GM19467 (cell line): ENCODE measurements at regions not wholly inside any gene's neighbourhood (a gene's known extent, or its start where the extent isn't known, plus 50 kb on each side); places are given as distances from the start of the nearest gene placed in this dataset.

Experiments
- ATAC-seq: cut with Tn5 transposase; IDR thresholded peaks from one replicate; pipeline ENCODE4 v1.9.1; 2021; ENCODE audit warnings: mild to moderate bottlenecking, moderate library complexity; ENCODE audit not compliant: unreplicated experiment

DNA sequence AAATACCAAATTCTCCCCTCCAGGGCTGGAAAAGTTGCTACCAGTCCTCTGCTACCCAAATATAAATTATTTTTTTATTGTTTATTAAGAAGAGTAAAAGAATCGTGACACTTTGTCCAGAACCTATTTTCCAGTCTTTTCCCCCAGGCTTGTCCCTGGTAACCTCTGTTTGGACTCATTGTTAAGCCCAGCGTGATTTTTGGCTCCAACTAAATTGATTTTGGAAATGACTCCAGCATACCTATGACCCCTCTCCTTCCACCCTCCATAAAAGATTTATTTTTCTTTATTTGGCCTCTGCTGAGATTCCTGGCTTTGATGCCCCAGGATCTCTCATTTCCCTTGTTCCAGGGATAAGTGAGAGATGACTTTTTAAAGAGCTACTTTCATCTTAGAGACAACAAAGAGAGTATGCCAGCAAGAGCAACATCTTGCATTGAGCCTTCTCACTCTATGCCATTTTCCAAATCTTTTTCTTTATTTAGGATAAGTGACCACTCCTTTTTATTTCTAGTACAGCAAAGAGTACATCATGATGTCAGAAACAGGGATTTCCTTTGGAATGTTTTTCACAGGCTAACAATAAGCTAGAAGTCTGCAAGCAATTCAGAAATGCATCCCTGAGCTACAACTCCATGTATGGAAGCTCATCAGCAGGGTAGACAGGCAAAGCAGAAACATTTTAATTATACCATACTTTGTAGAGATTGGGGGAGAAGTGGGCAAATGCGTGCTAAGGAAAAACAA is 75.8 kb downstream of the DAD1 start:
- ATAC-seq: no peak

DNA sequence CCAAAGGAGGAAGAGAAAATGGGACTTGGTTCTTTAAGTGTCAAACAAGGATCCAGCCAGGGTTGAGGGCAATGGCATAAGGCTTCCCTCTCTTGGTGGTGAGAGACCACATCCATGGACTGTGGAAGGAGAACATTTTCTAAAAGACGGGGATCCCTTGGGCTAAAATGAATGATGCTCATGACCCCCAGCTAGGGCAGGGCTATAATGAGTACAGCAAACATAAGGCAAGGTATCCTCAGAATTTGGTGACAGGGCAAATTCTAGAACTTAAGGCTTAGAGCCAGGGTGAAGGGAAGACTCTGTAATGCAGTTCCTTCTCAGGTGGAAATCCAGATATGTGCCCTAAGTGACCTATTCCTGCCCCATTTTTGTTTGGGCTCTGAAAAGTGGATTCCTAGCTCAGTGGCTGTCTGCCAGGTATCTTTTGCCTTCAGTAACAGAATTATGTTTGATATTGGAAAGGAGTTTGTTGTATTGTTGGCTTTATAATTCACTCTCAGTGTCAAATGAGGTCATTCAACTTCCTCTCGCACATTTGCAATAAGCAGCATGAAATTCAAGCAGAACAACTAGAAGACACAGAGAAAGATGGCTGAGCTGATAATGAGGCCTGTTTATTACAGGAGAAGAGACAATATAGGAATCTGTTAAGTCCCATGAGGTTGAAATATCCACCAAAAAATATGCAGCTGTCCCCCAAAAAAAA is 76.8 kb downstream of the DAD1 start:
- ATAC-seq: no peak

DNA sequence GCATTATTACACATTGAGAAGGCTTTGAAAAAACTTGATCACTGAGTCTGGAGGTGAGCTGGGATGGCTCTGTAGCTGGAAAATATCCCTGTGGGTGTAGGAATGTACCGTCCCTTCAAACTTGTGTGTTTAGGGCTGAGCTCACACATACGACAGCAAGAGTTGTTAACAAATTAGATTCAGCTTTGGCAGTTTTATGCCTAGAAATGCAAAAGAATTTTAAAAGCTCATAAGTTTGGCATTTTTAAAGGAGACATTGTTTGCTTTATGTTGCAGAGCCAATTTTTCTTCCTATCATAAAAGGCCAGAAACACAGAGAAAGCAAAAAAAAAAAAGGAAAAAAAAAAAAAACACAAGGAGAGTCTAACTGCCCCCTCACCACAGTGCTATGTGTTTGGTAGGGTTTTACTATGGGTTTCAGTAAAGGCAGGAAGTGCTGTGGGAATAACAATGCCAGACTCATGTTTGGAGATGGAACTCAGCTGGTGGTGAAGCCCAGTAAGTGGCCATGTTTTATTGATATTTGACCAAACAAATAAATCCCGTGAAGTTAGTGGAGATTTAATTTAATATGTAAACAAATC is 78.4 kb downstream of the DAD1 start:
- no peak for ATAC-seq

DNA sequence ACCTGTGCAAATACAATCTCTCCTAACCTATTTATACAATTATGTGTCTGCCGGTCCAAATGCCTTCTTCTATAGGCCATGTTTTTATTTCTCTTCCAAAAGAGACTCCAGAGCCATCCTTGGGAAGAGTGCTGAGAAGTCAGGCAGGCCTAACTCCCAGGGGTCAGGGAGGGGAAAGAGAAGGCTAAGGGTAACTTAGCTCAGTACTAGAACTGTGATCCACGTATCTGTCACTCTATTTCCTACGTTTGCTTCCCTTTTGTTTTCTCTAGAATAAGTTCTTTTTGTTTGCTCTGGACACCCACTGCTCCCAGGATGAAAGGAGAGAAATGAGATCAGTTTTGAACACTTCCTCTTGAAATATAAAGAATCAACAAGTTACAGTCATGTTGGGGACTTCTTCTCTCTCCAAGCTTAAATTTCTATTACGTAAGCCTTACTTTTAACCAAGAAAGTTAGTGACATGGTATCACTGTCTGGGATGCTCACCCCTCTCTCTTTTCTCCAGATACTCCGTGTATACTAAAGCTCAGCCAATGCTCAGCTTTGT is 79.2 kb downstream of the DAD1 start:
- no peak for ATAC-seq

DNA sequence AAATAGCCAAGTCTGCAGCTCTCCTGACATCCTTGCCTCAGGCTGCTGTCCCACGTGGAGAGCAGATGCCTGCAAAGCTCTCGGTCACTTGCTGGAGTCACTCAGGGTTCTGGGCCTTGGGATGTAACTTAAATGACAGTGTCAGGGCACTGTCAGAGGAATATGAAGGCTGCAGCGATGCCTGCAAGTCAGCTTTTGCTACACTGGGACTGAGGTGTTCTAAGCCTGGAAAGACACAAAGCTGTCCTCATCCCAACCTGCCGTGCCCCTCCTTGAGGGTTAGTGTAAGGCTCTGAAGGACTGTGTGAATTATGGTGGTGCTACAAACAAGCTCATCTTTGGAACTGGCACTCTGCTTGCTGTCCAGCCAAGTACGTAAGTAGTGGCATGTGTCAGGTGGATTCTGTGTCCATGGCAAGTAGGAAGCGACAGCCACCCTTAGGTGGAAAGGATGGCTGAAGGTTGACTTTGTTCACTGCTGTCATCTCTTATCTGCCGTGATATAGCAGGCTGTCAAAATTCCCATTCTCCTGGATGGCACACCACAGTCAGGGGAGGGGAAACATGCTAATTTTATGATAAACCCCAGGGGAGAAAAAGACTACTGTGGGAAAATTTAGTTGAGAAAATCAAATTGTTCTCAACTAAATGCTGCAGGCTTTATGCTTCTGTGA is 79.9 kb downstream of the DAD1 start:
- no peak for ATAC-seq

DNA sequence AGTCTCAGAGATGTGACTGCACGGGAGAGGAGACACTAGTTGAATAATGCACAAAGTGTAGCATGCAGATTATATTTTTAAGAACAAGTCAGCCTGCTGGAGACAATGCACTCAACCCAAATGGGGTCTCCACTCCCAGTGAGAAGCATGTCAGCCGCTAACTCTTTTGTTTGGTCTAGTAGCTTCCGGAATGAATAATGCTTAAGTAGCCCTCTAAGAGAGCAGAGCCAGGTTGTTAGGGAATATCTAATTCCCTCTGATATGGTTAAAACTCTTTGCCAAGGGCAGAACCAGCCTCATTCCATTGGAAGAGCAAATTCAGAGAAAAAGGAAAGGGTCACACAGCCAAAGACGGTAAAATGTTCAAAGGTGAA is 80.4 kb downstream of the DAD1 start:
- ATAC-seq: no peak

DNA sequence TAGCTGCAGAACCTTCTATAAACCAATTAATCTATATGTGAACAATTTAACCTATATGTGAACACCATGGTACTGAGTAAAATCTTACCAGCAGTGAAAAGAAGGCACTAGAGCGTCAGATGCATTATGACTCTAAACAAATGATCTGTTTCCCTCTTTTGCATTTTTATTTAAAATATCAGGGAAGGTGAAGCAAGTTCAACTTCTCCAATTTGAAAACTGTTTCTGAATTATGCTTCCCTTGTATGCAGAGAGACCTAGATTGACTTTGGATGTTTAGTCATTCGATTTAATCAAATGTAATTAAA is 80.9 kb downstream of the DAD1 start:
- no peak for ATAC-seq

DNA sequence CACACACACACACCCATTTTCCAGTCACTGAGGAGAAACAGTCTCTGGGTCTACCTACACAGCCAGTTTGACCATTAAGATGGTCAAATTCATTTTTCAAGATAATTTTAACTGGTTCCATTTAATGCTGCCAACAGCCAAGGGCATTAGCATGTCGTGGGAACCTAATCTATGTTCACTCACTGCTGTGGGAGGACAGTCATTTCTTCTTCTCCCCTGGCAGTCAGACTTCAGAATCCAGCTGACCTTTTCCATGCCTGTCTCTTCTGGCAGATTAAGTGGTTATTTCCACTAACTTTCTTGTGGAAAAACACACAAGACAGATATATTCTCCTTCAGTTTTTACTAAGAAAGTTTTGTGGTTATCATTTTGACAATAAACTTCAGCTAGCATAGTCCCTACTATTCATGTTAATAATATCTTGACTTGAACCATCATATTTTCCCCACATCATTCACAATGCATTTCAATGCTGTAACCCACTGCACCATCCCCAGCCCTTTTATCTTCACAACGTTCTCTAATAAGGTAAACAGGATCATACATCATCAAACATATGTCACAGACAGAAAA is 82.2 kb downstream of the DAD1 start:
- ATAC-seq: no peak

DNA sequence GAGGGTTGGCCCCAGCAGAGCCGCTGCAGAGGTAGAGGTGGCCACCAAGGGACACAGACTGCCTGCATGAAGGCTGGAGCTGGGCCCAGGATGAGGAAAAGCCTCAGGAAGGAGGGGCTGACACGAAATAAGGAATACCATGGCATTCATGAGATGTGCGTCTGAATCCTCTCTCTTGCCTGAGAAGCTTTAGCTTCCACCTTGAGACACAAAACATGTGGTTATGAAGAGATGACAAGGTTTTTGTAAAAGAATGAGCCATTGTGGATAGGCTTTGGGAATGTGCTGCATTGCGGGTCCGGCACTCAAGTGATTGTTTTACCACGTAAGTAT is 82.7 kb downstream of the DAD1 start:
- no peak for ATAC-seq

DNA sequence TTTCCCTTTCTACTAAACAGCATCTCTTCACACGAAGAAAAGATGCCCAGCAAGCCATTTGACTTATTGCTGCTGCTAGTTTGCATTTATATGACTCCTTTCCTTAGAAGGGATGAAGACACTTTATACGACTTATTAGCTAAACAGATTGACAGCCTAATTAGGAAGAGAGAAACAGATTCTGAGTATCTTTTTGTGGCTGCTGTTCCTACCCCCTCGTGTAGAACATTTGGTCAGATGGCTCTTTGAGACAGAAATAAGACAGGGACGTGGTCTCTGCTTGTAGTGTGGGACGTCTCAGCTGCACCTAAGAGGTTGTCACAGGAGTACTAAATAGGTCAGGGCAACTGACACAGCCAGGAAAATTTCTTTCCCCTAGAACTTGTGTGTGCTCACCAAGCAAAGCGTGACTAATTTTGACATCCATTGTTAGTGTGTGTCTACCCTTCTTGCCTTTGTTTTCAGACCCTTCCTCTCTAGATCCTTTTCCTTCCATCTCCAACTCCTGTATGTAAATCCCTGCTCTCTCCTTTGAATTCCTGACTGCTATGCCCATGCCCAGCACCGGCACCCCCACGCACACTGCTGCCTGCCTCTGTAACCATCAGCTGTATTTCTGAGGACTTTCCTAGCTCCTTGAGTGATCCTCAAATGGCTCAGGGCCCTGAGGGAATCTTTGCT is 83.2 kb downstream of the DAD1 start:
- ATAC-seq: no peak

DNA sequence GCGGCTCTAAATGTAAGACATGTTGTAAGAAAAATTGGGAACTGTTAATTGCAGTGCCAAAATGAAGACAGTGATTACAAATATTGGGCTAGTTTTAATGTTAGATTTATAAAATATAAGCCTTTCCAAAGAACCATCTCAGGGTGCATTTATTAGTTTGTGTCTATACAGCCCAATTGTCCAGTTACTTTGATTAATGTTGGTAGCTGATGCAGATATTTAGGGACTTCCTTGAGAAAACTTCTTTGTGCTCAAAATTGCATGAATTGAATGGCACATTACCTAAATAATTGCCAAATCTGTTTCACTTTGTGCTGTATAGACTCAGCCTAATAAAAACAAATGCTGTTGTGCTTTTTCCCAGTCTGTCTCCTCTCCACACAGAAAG is 83.7 kb downstream of the DAD1 start:
- ATAC-seq: no peak

DNA sequence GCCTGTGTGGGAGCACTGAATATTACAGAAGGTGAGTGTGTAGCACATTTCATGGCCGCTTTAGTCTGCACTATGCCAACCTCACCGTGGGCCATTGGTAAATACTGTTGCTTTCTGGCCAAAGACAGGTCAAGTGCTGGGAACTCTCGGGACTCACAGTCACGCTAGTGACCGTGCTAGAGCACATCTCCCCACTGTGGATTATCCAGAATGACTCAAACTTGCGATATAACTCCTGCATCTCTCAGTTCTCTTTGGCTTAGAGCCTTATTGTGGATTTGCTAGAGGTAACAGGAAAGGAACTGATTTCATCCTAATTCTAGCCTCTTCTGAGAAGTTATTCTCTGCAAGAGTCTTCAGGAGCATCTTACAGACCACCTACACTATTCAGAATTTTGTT is 86.5 kb downstream of the DAD1 start:
- no peak for ATAC-seq

DNA sequence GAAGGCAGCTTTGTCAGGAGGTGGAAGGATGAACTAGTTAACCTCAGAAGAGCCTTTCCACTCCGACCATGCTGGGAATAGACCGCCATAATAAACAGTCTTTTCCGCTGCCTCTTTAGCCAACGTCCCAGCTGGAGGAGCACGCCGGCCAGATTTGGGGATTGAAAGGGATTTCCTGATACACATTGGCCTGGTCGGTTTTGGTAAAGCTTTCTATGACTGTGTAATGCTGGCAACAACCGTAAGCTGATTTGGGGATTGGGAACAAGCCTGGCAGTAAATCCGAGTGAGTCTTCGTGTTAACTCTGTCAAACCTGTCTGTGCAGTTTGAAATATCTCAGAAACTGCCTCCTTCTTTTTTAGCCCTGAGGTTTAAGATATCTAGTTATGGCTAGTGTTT is 87.0 kb downstream of the DAD1 start:
- ATAC-seq: no peak

DNA sequence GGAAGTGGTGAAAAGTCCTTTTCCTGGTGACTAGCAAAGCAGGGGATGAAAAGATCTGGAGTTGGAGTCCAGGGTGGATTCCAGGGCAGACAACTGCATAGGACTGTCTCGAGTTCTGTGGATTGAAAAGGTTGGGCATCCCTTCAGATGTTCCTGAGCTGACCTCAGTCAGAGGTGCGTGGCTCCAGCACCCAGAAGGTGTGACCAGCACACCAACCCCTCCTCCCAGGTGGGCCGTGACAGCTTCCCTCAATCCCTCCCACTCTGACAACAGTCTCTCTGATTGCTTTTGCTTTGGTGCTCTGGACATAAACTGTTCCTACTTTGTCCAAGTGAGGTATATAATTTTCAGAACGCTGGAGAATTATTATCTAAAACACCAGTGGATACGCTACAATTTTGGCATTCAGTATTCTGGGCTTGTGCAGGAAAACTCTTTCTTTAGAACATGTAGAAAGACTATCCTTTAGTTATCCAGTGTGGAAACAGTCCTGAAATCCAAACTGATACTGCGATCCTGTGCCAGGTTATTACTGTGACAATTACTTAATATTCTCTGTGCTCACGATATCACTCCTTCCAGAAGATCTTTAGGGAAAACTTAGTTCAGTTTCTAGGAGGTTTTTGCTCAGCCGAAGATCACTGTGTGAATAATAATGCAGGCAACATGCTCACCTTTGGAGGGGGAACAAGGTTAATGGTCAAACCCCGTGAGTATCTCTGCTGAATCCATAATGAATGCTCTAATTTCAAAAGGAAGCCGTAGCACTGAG is 87.9 kb downstream of the DAD1 start:
- no peak for ATAC-seq

DNA sequence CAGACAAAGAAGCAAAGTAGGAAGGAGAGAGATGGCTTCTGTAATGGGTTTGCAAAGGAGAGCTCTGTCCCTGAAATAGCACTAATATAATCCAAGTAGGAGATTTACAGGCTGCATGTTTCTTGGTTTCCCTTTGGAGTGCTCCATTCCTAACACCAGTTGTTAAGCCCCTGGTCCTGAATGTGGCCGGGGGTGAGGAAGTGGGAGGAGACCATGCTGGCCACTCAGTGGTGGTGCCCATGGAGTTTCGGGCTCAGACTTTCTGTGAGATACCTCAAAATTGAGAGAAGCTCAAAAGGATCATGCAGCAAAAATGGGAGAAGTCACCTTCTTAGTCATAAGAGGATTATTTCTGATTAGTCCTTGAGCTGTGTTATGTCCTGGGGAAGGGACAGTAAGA is 88.5 kb downstream of the DAD1 start:
- no peak for ATAC-seq

DNA sequence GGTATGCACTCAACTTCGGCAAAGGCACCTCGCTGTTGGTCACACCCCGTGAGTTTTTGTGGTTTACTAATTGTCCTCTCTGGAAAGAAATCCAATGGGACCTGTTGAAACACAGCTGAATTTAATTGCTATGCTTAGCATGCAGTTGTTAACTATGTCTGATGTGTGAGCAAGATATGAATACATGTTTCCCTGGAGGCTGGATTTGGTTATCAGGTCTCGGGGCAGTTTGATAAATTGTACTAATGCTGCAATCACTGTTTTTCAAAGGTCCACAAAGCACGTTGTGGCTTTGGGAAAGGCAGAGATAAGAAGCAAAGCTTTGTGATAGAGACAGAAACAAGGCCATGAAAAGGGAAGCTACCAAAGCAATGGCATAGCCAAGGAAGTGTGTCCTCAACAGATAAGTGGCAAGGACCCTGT is 91.3 kb downstream of the DAD1 start:
- ATAC-seq: no peak

DNA sequence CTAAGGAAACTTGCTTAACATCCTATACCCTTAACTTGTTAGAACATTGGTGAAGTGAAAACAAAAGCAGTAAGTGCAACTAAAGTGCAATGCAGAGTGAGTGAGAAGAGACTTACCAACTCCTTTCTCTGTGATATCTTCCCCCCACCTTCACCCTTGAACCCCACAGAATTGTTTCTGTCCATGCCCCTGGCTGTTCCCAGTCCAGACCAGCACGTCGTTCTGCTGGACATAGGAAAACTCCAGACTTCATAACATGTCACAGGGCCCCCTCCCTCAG is 91.9 kb downstream of the DAD1 start:
- ATAC-seq: no peak

DNA sequence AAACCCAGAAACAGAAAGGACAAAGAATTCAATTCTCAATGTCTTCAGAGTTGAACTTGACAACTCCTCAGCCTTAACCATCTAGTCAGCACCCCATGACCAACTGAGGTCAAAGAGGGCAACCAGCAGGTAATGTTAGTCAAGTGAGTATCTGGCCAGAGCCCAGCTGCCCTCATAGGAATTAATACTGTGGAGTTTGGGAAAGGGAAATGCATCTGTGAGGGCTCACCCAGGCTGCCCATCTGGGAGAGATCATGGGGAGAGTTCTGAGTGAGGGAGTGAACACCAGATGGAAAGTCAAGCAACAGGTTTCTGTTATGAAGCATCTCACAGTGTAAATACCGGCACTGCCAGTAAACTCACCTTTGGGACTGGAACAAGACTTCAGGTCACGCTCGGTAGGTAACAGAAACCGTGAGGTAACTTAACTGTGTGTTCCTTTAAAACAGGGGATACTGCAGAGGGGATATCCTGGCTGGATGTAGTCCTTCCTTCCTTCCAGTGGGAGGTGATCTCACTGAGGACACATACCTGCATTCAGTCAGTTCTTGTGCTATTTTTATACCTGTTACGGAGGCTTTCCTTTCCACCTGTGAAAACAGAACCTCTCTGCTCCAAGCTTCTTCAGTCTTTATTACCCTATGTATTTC is 94.4 kb downstream of the DAD1 start:
- ATAC-seq: no peak

DNA sequence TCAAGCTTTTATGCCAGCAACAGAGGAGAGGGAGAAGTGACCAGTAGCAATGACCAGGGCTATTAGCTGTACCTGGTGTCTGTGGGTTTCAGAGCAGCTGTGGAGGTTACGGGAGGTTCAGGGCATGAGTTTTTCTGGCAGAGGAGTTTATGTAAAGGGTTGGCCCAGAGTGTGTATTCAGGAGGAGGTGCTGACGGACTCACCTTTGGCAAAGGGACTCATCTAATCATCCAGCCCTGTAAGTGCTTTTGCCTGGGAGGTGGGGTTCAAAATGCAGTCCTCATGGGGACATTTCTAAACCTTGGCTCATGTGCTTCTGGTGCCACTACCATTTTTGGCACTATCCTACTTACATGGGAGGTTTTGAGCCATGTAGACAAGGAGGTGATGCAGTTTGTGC is 95.3 kb downstream of the DAD1 start:
- no peak for ATAC-seq
